IMR-90 (cell line): ENCODE measurements at regions not wholly inside any gene's neighbourhood (a gene's known extent, or its start where the extent isn't known, plus 50 kb on each side); places are given as distances from the start of the nearest gene placed in this dataset.

Experiments used
- ATAC-seq: fragments of 200-7000 bp; cut with Tn5 transposase; 2 replicates; pipeline ENCODE4 v1.9.1; 2020; ENCODE audit warnings: low read depth, mild to moderate bottlenecking, moderate library complexity
- BruUV-seq: library from RNA; stranded (reverse); fragments of 400-500 nt; replicated peaks from 2 replicates; lab custom pipeline; 2021; lab: Mats Ljungman, UMichigan
- CTCF ChIA-PET: fragments of 300-600 bp; formaldehyde crosslinking; extraction: SDS; loops from one replicate; lab custom pipeline; 2021; ENCODE audit warnings: antibody characterized with exemption; lab: Yijun Ruan, JAX
- POLR2A ChIA-PET: fragments of 300-600 bp; sonication (Branson Sonifier 250); formaldehyde crosslinking; loops from one replicate; lab custom pipeline; 2022; ENCODE audit warnings: antibody characterized with exemption; ENCODE audit not compliant: unreplicated experiment; lab: Charles Lee
- DNase-seq: peaks from one replicate; pipeline ENCODE4 v3.0.0; 2013
- H2AFZ ChIP-seq: replicated peaks from 2 replicates; pipeline ENCODE3; 2013; ENCODE audit warnings: low read length, mild to moderate bottlenecking; ENCODE audit not compliant: poor library complexity
- H2AK5ac ChIP-seq: 2 replicates; pipeline ENCODE4 v1.6.1; 2013; ENCODE audit warnings: low read depth, low read length, inconsistent platforms
- H2AK9ac ChIP-seq: replicated peaks from 2 replicates; pipeline ENCODE3; 2013; ENCODE audit warnings: mild to moderate bottlenecking, low read depth, low read length, moderate library complexity; ENCODE audit not compliant: poor library complexity
- H2BK120ac ChIP-seq: 2 replicates; pipeline ENCODE4 v1.6.1; 2013; ENCODE audit warnings: low read depth, low read length, inconsistent platforms
- H2BK15ac ChIP-seq: 3 replicates; pipeline ENCODE4 v1.6.1; 2013; ENCODE audit warnings: low read depth, low read length, inconsistent platforms
- H2BK20ac ChIP-seq: 2 replicates; pipeline ENCODE4 v1.6.1; 2013; ENCODE audit warnings: low read depth, mild to moderate bottlenecking, inconsistent platforms, low read length, moderate library complexity
- H2BK5ac ChIP-seq: 2 replicates; pipeline ENCODE4 v1.6.1; 2013; ENCODE audit warnings: mild to moderate bottlenecking, low read depth, low read length, inconsistent platforms; ENCODE audit not compliant: poor library complexity, severe bottlenecking
- H3K14ac ChIP-seq: replicated peaks from 2 replicates; pipeline ENCODE4 v1.6.1; 2013; ENCODE audit warnings: low read depth, low read length, inconsistent platforms
- H3K18ac ChIP-seq: 2 replicates; pipeline ENCODE4 v1.6.1; 2013; ENCODE audit warnings: low read depth, low read length, control low read depth
- H3K23ac ChIP-seq: 2 replicates; pipeline ENCODE4 v1.6.1; 2013; ENCODE audit warnings: low read depth, low read length, inconsistent platforms
- H3K27ac ChIP-seq: 2 replicates; pipeline ENCODE4 v1.5.1; 2013; ENCODE audit warnings: mild to moderate bottlenecking, control low read depth, low read length; ENCODE audit not compliant: insufficient read depth
- H3K27me3 ChIP-seq: 2 replicates; pipeline ENCODE4 v1.6.1; 2013; ENCODE audit warnings: low read length; ENCODE audit not compliant: control insufficient read depth, insufficient read depth
- H3K36me3 ChIP-seq: 2 replicates; pipeline ENCODE4 v1.6.1; 2013; ENCODE audit warnings: low read length, mixed read lengths; ENCODE audit not compliant: control insufficient read depth, insufficient read depth
- H3K4ac ChIP-seq: 2 replicates; pipeline ENCODE4 v1.6.1; 2013; ENCODE audit warnings: low read depth, low read length, inconsistent platforms
- H3K4me1 ChIP-seq: 2 replicates; pipeline ENCODE4 v1.6.1; 2013; ENCODE audit warnings: low read length, mixed read lengths; ENCODE audit not compliant: control insufficient read depth, insufficient read depth
- H3K4me2 ChIP-seq: 2 replicates; pipeline ENCODE4 v1.6.1; 2013; ENCODE audit warnings: low read depth, mild to moderate bottlenecking, control low read depth, low read length, moderate library complexity
- H3K4me3 ChIP-seq: 2 replicates; pipeline ENCODE4 v1.5.1; 2013; ENCODE audit warnings: low read depth, mild to moderate bottlenecking, control low read depth, low read length, moderate library complexity; ENCODE audit not compliant: insufficient read depth
- H3K56ac ChIP-seq: 2 replicates; pipeline ENCODE4 v1.6.1; 2013; ENCODE audit warnings: low read length, inconsistent platforms; ENCODE audit not compliant: insufficient read depth; ENCODE audit errors: extremely low read depth
- H3K79me1 ChIP-seq, 2 experiments: 2 replicates each; pipeline ENCODE4 v1.6.1; 2013; ENCODE audit warnings: low read length in 2 of 2, inconsistent platforms in 1 of 2, low read depth in 1 of 2
- H3K9ac ChIP-seq: 2 replicates; pipeline ENCODE4 v1.6.1; 2013; ENCODE audit warnings: low read depth, low read length, control low read depth
- H3K9me1 ChIP-seq: 2 replicates; pipeline ENCODE4 v1.6.1; 2013; ENCODE audit warnings: low read length, inconsistent platforms; ENCODE audit not compliant: insufficient read depth
- H3K9me3 ChIP-seq: 2 replicates; pipeline ENCODE4 v1.6.1; 2013; ENCODE audit warnings: low read length; ENCODE audit not compliant: control insufficient read depth, insufficient read depth
- H4K20me1 ChIP-seq: 2 replicates; pipeline ENCODE4 v1.6.1; 2013; ENCODE audit warnings: low read length, inconsistent platforms; ENCODE audit not compliant: insufficient read depth
- H4K5ac ChIP-seq: 2 replicates; pipeline ENCODE4 v1.6.1; 2013; ENCODE audit warnings: mild to moderate bottlenecking, low read depth, low read length, control low read depth
- H4K8ac ChIP-seq, 2 experiments: 2 replicates each; pipeline ENCODE4 v1.6.1; 2013; ENCODE audit warnings: low read depth in 2 of 2, low read length in 2 of 2, control low read depth in 1 of 2, inconsistent platforms in 1 of 2
- H4K91ac ChIP-seq: 2 replicates; pipeline ENCODE4 v1.6.1; 2013; ENCODE audit warnings: low read depth, low read length, inconsistent platforms; ENCODE audit not compliant: insufficient read depth
- BHLHE40 ChIP-seq: fragments of 150-350 bp; IDR thresholded peaks from 2 replicates; pipeline ENCODE4 v1.6.1; 2016; ENCODE audit warnings: mild to moderate bottlenecking, low read depth, low read length
- CHD1 ChIP-seq: IDR thresholded peaks from 2 replicates; pipeline ENCODE4 v1.6.1; 2012; ENCODE audit warnings: low read depth, low read length, improper control_type of control experiment
- FOS ChIP-seq: fragments of 150-350 bp; IDR thresholded peaks from 2 replicates; pipeline ENCODE4 v1.6.1; 2016; ENCODE audit warnings: low read depth, low read length
- MAFK ChIP-seq: IDR thresholded peaks from 2 replicates; pipeline ENCODE4 v1.6.1; 2012; ENCODE audit warnings: low read depth, low read length, improper control_type of control experiment
- POLR2A ChIP-seq: IDR thresholded peaks from 2 replicates; pipeline ENCODE4 v1.6.1; 2012; ENCODE audit warnings: mild to moderate bottlenecking, low read depth, low read length
- RAD21 ChIP-seq: IDR thresholded peaks from 2 replicates; pipeline ENCODE4 v1.6.1; 2012; ENCODE audit warnings: low read length, improper control_type of control experiment
- WGBS, 2 experiments: methylation state at CpG; one replicate each; pipeline versions ENCODE4 v1.1.5 to v1.1.7; 2013; ENCODE audit warnings: missing lambda C conversion rate in 2 of 2; ENCODE audit not compliant: insufficient read length in 1 of 2; ENCODE audit errors: extremely low coverage in 2 of 2; 5-methylcytosine and 5-hydroxymethylcytosine counted together
- dilution Hi-C: fragments of 300-500 bp; cut with HindIII; formaldehyde crosslinking; loops from one replicate; pipeline ENCODE4 v1.14.3; 2018; ENCODE audit warnings: low sequenced_read_pairs; ENCODE audit not compliant: unreplicated experiment
- in situ Hi-C: fragments of 300-500 bp; cut with MboI; formaldehyde crosslinking; loops from 3 replicates; pipeline ENCODE4 v1.14.3; 2019; ENCODE audit warnings: low sequenced_read_pairs, inconsistent platforms, mixed read lengths
- intact Hi-C: fragments of 100-400 bp; cut with micrococcal nuclease; formaldehyde crosslinking; loops from 2 replicates; pipeline ENCODE4 v1.10.0; 2022

DNA sequence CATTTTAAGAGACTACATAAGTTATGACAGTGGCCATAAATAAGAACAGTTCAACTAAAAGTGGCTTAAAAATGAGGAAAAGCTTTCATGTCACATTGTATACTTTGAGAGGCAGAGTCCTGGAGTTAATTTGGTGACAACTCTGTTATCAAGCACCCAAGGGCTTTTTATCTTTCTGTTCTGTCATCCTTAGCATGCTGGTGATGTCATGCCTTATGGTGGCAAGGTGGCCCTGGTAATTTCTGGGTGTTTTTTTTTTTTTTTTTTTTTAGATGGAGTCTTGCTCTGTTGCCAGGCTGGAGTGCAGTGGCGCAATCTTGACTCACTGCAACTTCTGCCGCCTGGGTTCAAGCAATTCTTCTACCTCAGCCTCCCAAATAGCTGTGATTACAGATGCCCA is 158.8 kb downstream of the AASDHPPT start:
- no peak for TF ChIP-seq POLR2A
- no peak for TF ChIP-seq CHD1
- TF ChIP-seq FOS, result no peak
- TF ChIP-seq RAD21, result no peak
- TF ChIP-seq MAFK, result no peak
- no peak for TF ChIP-seq BHLHE40
- Histone ChIP-seq H3K27me3 (no peaks in the 10 kb centered on the region), H3K79me1 (no peaks in the 10 kb centered on the region), H3K9me1 (no peaks in the 10 kb centered on the region), H4K5ac (no peak overlapping the region), H3K23ac (no peak overlapping the region), H2AK9ac (no peak overlapping the region), H3K9ac (no peak overlapping the region), H2BK20ac (no peak overlapping the region), H2AK5ac (no peak overlapping the region), H3K18ac (no peak overlapping the region), H4K20me1 (no peaks in the 10 kb centered on the region), H2BK15ac (no peak overlapping the region), H3K36me3 (no peaks in the 10 kb centered on the region), H2BK120ac (no peak overlapping the region), H2BK5ac (no peak overlapping the region), H4K91ac (no peak overlapping the region), H3K4me3 (no peak overlapping the region), H3K4me1 (no peaks in the 10 kb centered on the region), H4K8ac (no peak overlapping the region), H3K4me2 (no peak overlapping the region), H3K4ac (no peak overlapping the region), H2AFZ (no peak overlapping the region), H3K14ac (no peak overlapping the region), H3K56ac (no peak overlapping the region), H3K9me3 (no peaks in the 10 kb centered on the region), H3K27ac (no peak overlapping the region)
- no peak for DNase-seq
- WGBS, 2 experiments, result no CpG with 5 or more reads among the region's 2 CpGs
- CTCF ChIA-PET, result no interaction called here
- POLR2A ChIA-PET, result no interaction called here
- no peak for ATAC-seq
- dilution Hi-C loops (no loop called here), in situ Hi-C loops (no loop called here), intact Hi-C loops (no loop called here)
- BruUV-seq, result no TSS peak
